G401 (cell line): ENCODE measurements at regions not wholly inside any gene's neighbourhood (a gene's known extent, or its start where the extent isn't known, plus 50 kb on each side); places are given as distances from the start of the nearest gene placed in this dataset.
A peak's percentile ranks its signal among the peaks of the same experiment; 100 is the strongest.
"Not testable (repeated sequence)": the region's sequence is repeated elsewhere in the genome, so short reads cannot be mapped to it uniquely, and the experiment has no call there.

Experiments used
- DNase-seq: peaks from one replicate; pipeline ENCODE4 v3.0.0-alpha.2; 2015; ENCODE audit warnings: low spot score
- in situ Hi-C: cut with HindIII; loops from 2 replicates; pipeline ENCODE4 v1.10.0; 2016; ENCODE audit warnings: low sequenced_read_pairs, mixed read lengths

- DNase-seq = no peak
- in situ Hi-C loops = no loop called here
Measured at GRCh38 chr6:22732176-22732970, 163.0 kb downstream of the HDGFL1 start.

- in situ Hi-C loops = no loop called here
- DNase-seq = no peak
Measured at GRCh38 chr6:22736740-22737139, 167.4 kb downstream of the HDGFL1 start.

- in situ Hi-C loops = no loop called here
- DNase-seq = peak; percentile 13
Measured at GRCh38 chr6:22737331-22737730, 168.0 kb downstream of the HDGFL1 start.

- no peak for DNase-seq
- in situ Hi-C loops = no loop called here
Measured at GRCh38 chr6:22738194-22738593, 168.8 kb downstream of the HDGFL1 start.

GRCh38 chr6:22747571-22747970 lies 178.2 kb downstream of the HDGFL1 start:
- in situ Hi-C loops = no loop called here
- no peak for DNase-seq

GRCh38 chr6:22748681-22749080 lies 179.3 kb downstream of the HDGFL1 start:
- in situ Hi-C loops = no loop called here

GRCh38 chr6:22749696-22750095 lies 180.3 kb downstream of the HDGFL1 start:
- in situ Hi-C loops = no loop called here
- no peak for DNase-seq

More at GRCh38 chr6:22748681-22749080, 179.3 kb downstream of the HDGFL1 start:
- no peak for DNase-seq

GRCh38 chr6:22751223-22751622 lies 181.9 kb downstream of the HDGFL1 start:
- in situ Hi-C loops = no loop called here

GRCh38 chr6:22752522-22752921 lies 183.2 kb downstream of the HDGFL1 start:
- in situ Hi-C loops = no loop called here
- no peak for DNase-seq

More at GRCh38 chr6:22751223-22751622, 181.9 kb downstream of the HDGFL1 start:
- DNase-seq = no peak

GRCh38 chr6:22754061-22754460 lies 184.7 kb downstream of the HDGFL1 start:
- DNase-seq = no peak
- in situ Hi-C loops = no loop called here

GRCh38 chr6:22755605-22756004 lies 186.2 kb downstream of the HDGFL1 start:
- in situ Hi-C loops = no loop called here
- no peak for DNase-seq

GRCh38 chr6:22756365-22756764 lies 187.0 kb downstream of the HDGFL1 start:
- no peak for DNase-seq
- in situ Hi-C loops = no loop called here

GRCh38 chr6:22764496-22764895 lies 195.1 kb downstream of the HDGFL1 start:
- in situ Hi-C loops = no loop called here
- DNase-seq = no peak

- DNase-seq = no peak
- in situ Hi-C loops = no loop called here
Measured at GRCh38 chr6:22765015-22765414, 195.6 kb downstream of the HDGFL1 start.

GRCh38 chr6:22766979-22767378 lies 197.6 kb downstream of the HDGFL1 start:
- DNase-seq = no peak
- in situ Hi-C loops = no loop called here

- in situ Hi-C loops = no loop called here
- DNase-seq = no peak
Measured at GRCh38 chr6:22770054-22770453, 200.7 kb downstream of the HDGFL1 start.

- no peak for DNase-seq
- in situ Hi-C loops = no loop called here
Measured at GRCh38 chr6:22774129-22774528, 204.8 kb downstream of the HDGFL1 start.

- in situ Hi-C loops = not testable (repeated sequence)
Measured at GRCh38 chr6:22778438-22778837, 209.1 kb downstream of the HDGFL1 start.

GRCh38 chr6:22779062-22779461 lies 209.7 kb downstream of the HDGFL1 start:
- in situ Hi-C loops = no loop called here
- no peak for DNase-seq

More at GRCh38 chr6:22778438-22778837, 209.1 kb downstream of the HDGFL1 start:
- DNase-seq = not testable (repeated sequence)

GRCh38 chr6:22783931-22784330 lies 214.6 kb downstream of the HDGFL1 start:
- in situ Hi-C loops = no loop called here
- DNase-seq = no peak
